Colonic mucosa (tissue), 4 donors: ENCODE measurements at regions not wholly inside any gene's neighbourhood (a gene's known extent, or its start where the extent isn't known, plus 50 kb on each side); places are given as distances from the start of the nearest gene placed in this dataset.

ENCODE experiments used
- DNase-seq: peaks from one replicate; pipeline ENCODE4 v3.0.0-alpha.2; 2020
- H3K27ac ChIP-seq: fragments of 200-600 bp; one replicate; pipeline ENCODE4 v1.8.0; 2021
- H3K27me3 ChIP-seq: fragments of 200-600 bp; one replicate; pipeline ENCODE4 v1.8.0; 2021
- H3K36me3 ChIP-seq: fragments of 200-600 bp; one replicate; pipeline ENCODE4 v1.8.0; 2021
- H3K4me1 ChIP-seq: fragments of 200-600 bp; one replicate; pipeline ENCODE4 v1.8.0; 2021; ENCODE audit warnings: mild to moderate bottlenecking
- H3K4me3 ChIP-seq: fragments of 200-600 bp; one replicate; pipeline ENCODE4 v1.8.0; 2021
- H3K9ac ChIP-seq, 2 donors: one replicate each; pipeline ENCODE4 v1.7.0; 2013; ENCODE audit warnings: control low read depth in 2 of 2, low read depth in 2 of 2, low read length in 2 of 2
- H3K9me3 ChIP-seq: fragments of 200-600 bp; one replicate; pipeline ENCODE4 v1.8.0; 2021
- CTCF ChIP-seq: fragments of 200-600 bp; IDR thresholded peaks from one replicate; pipeline ENCODE4 v1.8.0; 2022; ENCODE audit warnings: antibody characterized with exemption, mild to moderate bottlenecking
- intact Hi-C: fragments of 100-400 bp; cut with DNase I; formaldehyde crosslinking; loops from one replicate; pipeline ENCODE4 v1.14.1; 2022
- donor health status: healthy.
- donor health status: DM: no; HTN: no; CAD: no.
- donor health status: DM: no; HTN: no; CAD: no.

- no peaks in the 10 kb centered on the region for H3K4me1 ChIP-seq
- H3K9me3 ChIP-seq, result no peaks in the 10 kb centered on the region
- H3K27ac ChIP-seq, result no peak overlapping the region
- no peaks in the 10 kb centered on the region for H3K36me3 ChIP-seq
- no peak overlapping the region for H3K4me3 ChIP-seq
- intact Hi-C loops, result no loop called here
- DNase-seq, result no peak
- no peak overlapping the region for H3K9ac ChIP-seq
- no peak for TF ChIP-seq CTCF
- H3K27me3 ChIP-seq, result no peaks in the 10 kb centered on the region
These were observed 170.9 kb downstream of the MIAT start for GRCh38 chr22:26828311-26828710.

DNA sequence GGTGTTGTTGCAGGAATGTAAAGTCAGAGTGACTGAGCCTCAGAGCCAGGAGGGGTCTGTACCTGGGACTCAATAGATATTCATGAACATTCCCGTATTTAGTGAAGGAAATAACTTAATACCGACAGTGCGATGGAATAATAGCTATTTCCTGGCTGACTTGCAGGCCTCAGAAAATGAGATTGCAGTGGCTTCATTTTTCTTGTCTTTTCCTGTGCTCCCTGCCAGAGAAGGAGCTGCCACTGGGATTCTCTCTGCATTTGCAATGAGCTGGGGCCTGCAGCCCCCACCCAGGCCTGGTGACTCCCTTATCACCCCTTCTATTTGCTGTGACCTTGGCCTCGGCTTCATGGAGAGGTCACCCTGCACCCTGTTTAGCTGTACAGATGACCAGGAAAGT lies 173.4 kb downstream of the MIAT start:
- Histone ChIP-seq H3K27me3 (no peaks in the 10 kb centered on the region), H3K4me3 (no peak overlapping the region), H3K36me3 (no peaks in the 10 kb centered on the region), H3K9me3 (no peaks in the 10 kb centered on the region), H3K9ac (no peak overlapping the region), H3K4me1 (no peaks in the 10 kb centered on the region), H3K27ac (no peak overlapping the region)
- TF ChIP-seq CTCF, result no peak
- intact Hi-C loops, result no loop called here
- no peak for DNase-seq

DNA sequence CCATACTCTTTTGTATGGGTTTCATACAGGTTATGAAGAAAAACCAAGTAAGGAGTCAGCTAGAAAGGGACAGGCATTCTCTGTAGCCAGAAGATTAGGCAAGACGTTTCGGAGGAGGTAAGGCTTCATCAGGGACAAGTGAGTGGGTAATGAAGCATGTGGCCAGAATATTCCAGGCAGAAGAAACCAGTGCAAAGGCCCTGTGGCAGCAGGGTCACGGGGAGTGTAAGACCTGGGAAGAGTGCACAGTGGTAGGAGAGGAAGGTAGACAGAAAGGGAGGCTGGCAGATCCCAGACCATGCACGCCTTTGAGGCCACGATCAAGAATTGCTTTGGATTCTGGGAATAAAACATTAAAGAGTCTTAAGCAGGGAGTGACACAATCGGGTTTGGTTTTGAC lies 177.6 kb downstream of the MIAT start:
- no peak overlapping the region for H3K4me3 ChIP-seq
- no peaks in the 10 kb centered on the region for H3K9me3 ChIP-seq
- H3K27ac ChIP-seq, result no peak overlapping the region
- intact Hi-C loops, result no loop called here
- no peak overlapping the region for H3K9ac ChIP-seq
- no peaks in the 10 kb centered on the region for H3K27me3 ChIP-seq
- TF ChIP-seq CTCF, result no peak
- no peak for DNase-seq
- no peaks in the 10 kb centered on the region for H3K4me1 ChIP-seq
- no peaks in the 10 kb centered on the region for H3K36me3 ChIP-seq

- peak; percentile 74 for TF ChIP-seq CTCF
- no peaks in the 10 kb centered on the region for H3K9me3 ChIP-seq
- peak; percentile 64 for DNase-seq
- intact Hi-C loops, result no loop called here
- no peak overlapping the region for H3K4me3 ChIP-seq
- H3K36me3 ChIP-seq, result no peaks in the 10 kb centered on the region
- H3K4me1 ChIP-seq, result no peaks in the 10 kb centered on the region
- no peak overlapping the region for H3K9ac ChIP-seq
- no peak overlapping the region for H3K27ac ChIP-seq
- H3K27me3 ChIP-seq, result no peaks in the 10 kb centered on the region
These were observed 178.6 kb downstream of the MIAT start for GRCh38 chr22:26835929-26836528.

- no peak overlapping the region for H3K9ac ChIP-seq
- no peaks in the 10 kb centered on the region for H3K36me3 ChIP-seq
- no peak overlapping the region for H3K4me3 ChIP-seq
- H3K4me1 ChIP-seq, result no peaks in the 10 kb centered on the region
- no peak overlapping the region for H3K27ac ChIP-seq
- no peaks in the 10 kb centered on the region for H3K9me3 ChIP-seq
- no peak for TF ChIP-seq CTCF
- DNase-seq, result no peak
- intact Hi-C loops, result no loop called here
- no peaks in the 10 kb centered on the region for H3K27me3 ChIP-seq
These were observed 180.5 kb downstream of the MIAT start for GRCh38 chr22:26837784-26838470.
